IMR-90 (cell line): ENCODE measurements at regions not wholly inside any gene's neighbourhood (a gene's known extent, or its start where the extent isn't known, plus 50 kb on each side); places are given as distances from the start of the nearest gene placed in this dataset.

Source experiments
- ATAC-seq: fragments of 200-7000 bp; cut with Tn5 transposase; 2 replicates; pipeline ENCODE4 v1.9.1; 2020; ENCODE audit warnings: low read depth, mild to moderate bottlenecking, moderate library complexity
- BruUV-seq: library from RNA; stranded (reverse); fragments of 400-500 nt; replicated peaks from 2 replicates; lab custom pipeline; 2021; lab: Mats Ljungman, UMichigan
- CTCF ChIA-PET: fragments of 300-600 bp; formaldehyde crosslinking; extraction: SDS; loops from one replicate; lab custom pipeline; 2021; ENCODE audit warnings: antibody characterized with exemption; lab: Yijun Ruan, JAX
- POLR2A ChIA-PET: fragments of 300-600 bp; sonication (Branson Sonifier 250); formaldehyde crosslinking; loops from one replicate; lab custom pipeline; 2022; ENCODE audit warnings: antibody characterized with exemption; ENCODE audit not compliant: unreplicated experiment; lab: Charles Lee
- DNase-seq: peaks from one replicate; pipeline ENCODE4 v3.0.0; 2013
- H2AFZ ChIP-seq: replicated peaks from 2 replicates; pipeline ENCODE3; 2013; ENCODE audit warnings: low read length, mild to moderate bottlenecking; ENCODE audit not compliant: poor library complexity
- H2AK5ac ChIP-seq: 2 replicates; pipeline ENCODE4 v1.6.1; 2013; ENCODE audit warnings: low read depth, low read length, inconsistent platforms
- H2AK9ac ChIP-seq: replicated peaks from 2 replicates; pipeline ENCODE3; 2013; ENCODE audit warnings: mild to moderate bottlenecking, low read depth, low read length, moderate library complexity; ENCODE audit not compliant: poor library complexity
- H2BK120ac ChIP-seq: 2 replicates; pipeline ENCODE4 v1.6.1; 2013; ENCODE audit warnings: low read depth, low read length, inconsistent platforms
- H2BK15ac ChIP-seq: 3 replicates; pipeline ENCODE4 v1.6.1; 2013; ENCODE audit warnings: low read depth, low read length, inconsistent platforms
- H2BK20ac ChIP-seq: 2 replicates; pipeline ENCODE4 v1.6.1; 2013; ENCODE audit warnings: low read depth, mild to moderate bottlenecking, inconsistent platforms, low read length, moderate library complexity
- H2BK5ac ChIP-seq: 2 replicates; pipeline ENCODE4 v1.6.1; 2013; ENCODE audit warnings: mild to moderate bottlenecking, low read depth, low read length, inconsistent platforms; ENCODE audit not compliant: poor library complexity, severe bottlenecking
- H3K14ac ChIP-seq: replicated peaks from 2 replicates; pipeline ENCODE4 v1.6.1; 2013; ENCODE audit warnings: low read depth, low read length, inconsistent platforms
- H3K18ac ChIP-seq: 2 replicates; pipeline ENCODE4 v1.6.1; 2013; ENCODE audit warnings: low read depth, low read length, control low read depth
- H3K23ac ChIP-seq: 2 replicates; pipeline ENCODE4 v1.6.1; 2013; ENCODE audit warnings: low read depth, low read length, inconsistent platforms
- H3K27ac ChIP-seq: 2 replicates; pipeline ENCODE4 v1.5.1; 2013; ENCODE audit warnings: mild to moderate bottlenecking, control low read depth, low read length; ENCODE audit not compliant: insufficient read depth
- H3K27me3 ChIP-seq: 2 replicates; pipeline ENCODE4 v1.6.1; 2013; ENCODE audit warnings: low read length; ENCODE audit not compliant: control insufficient read depth, insufficient read depth
- H3K36me3 ChIP-seq: 2 replicates; pipeline ENCODE4 v1.6.1; 2013; ENCODE audit warnings: low read length, mixed read lengths; ENCODE audit not compliant: control insufficient read depth, insufficient read depth
- H3K4ac ChIP-seq: 2 replicates; pipeline ENCODE4 v1.6.1; 2013; ENCODE audit warnings: low read depth, low read length, inconsistent platforms
- H3K4me1 ChIP-seq: 2 replicates; pipeline ENCODE4 v1.6.1; 2013; ENCODE audit warnings: low read length, mixed read lengths; ENCODE audit not compliant: control insufficient read depth, insufficient read depth
- H3K4me2 ChIP-seq: 2 replicates; pipeline ENCODE4 v1.6.1; 2013; ENCODE audit warnings: low read depth, mild to moderate bottlenecking, control low read depth, low read length, moderate library complexity
- H3K4me3 ChIP-seq: 2 replicates; pipeline ENCODE4 v1.5.1; 2013; ENCODE audit warnings: low read depth, mild to moderate bottlenecking, control low read depth, low read length, moderate library complexity; ENCODE audit not compliant: insufficient read depth
- H3K56ac ChIP-seq: 2 replicates; pipeline ENCODE4 v1.6.1; 2013; ENCODE audit warnings: low read length, inconsistent platforms; ENCODE audit not compliant: insufficient read depth; ENCODE audit errors: extremely low read depth
- H3K79me1 ChIP-seq, 2 experiments: 2 replicates each; pipeline ENCODE4 v1.6.1; 2013; ENCODE audit warnings: low read length in 2 of 2, inconsistent platforms in 1 of 2, low read depth in 1 of 2
- H3K9ac ChIP-seq: 2 replicates; pipeline ENCODE4 v1.6.1; 2013; ENCODE audit warnings: low read depth, low read length, control low read depth
- H3K9me1 ChIP-seq: 2 replicates; pipeline ENCODE4 v1.6.1; 2013; ENCODE audit warnings: low read length, inconsistent platforms; ENCODE audit not compliant: insufficient read depth
- H3K9me3 ChIP-seq: 2 replicates; pipeline ENCODE4 v1.6.1; 2013; ENCODE audit warnings: low read length; ENCODE audit not compliant: control insufficient read depth, insufficient read depth
- H4K20me1 ChIP-seq: 2 replicates; pipeline ENCODE4 v1.6.1; 2013; ENCODE audit warnings: low read length, inconsistent platforms; ENCODE audit not compliant: insufficient read depth
- H4K5ac ChIP-seq: 2 replicates; pipeline ENCODE4 v1.6.1; 2013; ENCODE audit warnings: mild to moderate bottlenecking, low read depth, low read length, control low read depth
- H4K8ac ChIP-seq, 2 experiments: 2 replicates each; pipeline ENCODE4 v1.6.1; 2013; ENCODE audit warnings: low read depth in 2 of 2, low read length in 2 of 2, control low read depth in 1 of 2, inconsistent platforms in 1 of 2
- H4K91ac ChIP-seq: 2 replicates; pipeline ENCODE4 v1.6.1; 2013; ENCODE audit warnings: low read depth, low read length, inconsistent platforms; ENCODE audit not compliant: insufficient read depth
- ELK1 ChIP-seq: fragments of 150-350 bp; IDR thresholded peaks from 2 replicates; pipeline ENCODE4 v1.6.1; 2016; ENCODE audit warnings: low read depth, mild to moderate bottlenecking, low read length, moderate library complexity, borderline replicate concordance
- FOS ChIP-seq: fragments of 150-350 bp; IDR thresholded peaks from 2 replicates; pipeline ENCODE4 v1.6.1; 2016; ENCODE audit warnings: low read depth, low read length
- MXI1 ChIP-seq: IDR thresholded peaks from 2 replicates; pipeline ENCODE4 v1.6.1; 2012; ENCODE audit warnings: low read depth, mild to moderate bottlenecking, low read length, moderate library complexity, borderline replicate concordance
- RAD21 ChIP-seq: IDR thresholded peaks from 2 replicates; pipeline ENCODE4 v1.6.1; 2012; ENCODE audit warnings: low read length, improper control_type of control experiment
- WGBS, 2 experiments: methylation state at CpG; one replicate each; pipeline versions ENCODE4 v1.1.5 to v1.1.7; 2013; ENCODE audit warnings: missing lambda C conversion rate in 2 of 2; ENCODE audit not compliant: insufficient read length in 1 of 2; ENCODE audit errors: extremely low coverage in 2 of 2; 5-methylcytosine and 5-hydroxymethylcytosine counted together
- dilution Hi-C: fragments of 300-500 bp; cut with HindIII; formaldehyde crosslinking; loops from one replicate; pipeline ENCODE4 v1.14.3; 2018; ENCODE audit warnings: low sequenced_read_pairs; ENCODE audit not compliant: unreplicated experiment
- in situ Hi-C: fragments of 300-500 bp; cut with MboI; formaldehyde crosslinking; loops from 3 replicates; pipeline ENCODE4 v1.14.3; 2019; ENCODE audit warnings: low sequenced_read_pairs, inconsistent platforms, mixed read lengths
- intact Hi-C: fragments of 100-400 bp; cut with micrococcal nuclease; formaldehyde crosslinking; loops from 2 replicates; pipeline ENCODE4 v1.10.0; 2022

GRCh38 chr16:48836636-48837035 lies 226.7 kb upstream of the N4BP1 start:
- Histone ChIP-seq H2AK9ac (no peak overlapping the region), H3K23ac (no peak overlapping the region), H3K4ac (no peak overlapping the region), H2BK15ac (no peak overlapping the region), H4K20me1 (no peaks in the 10 kb centered on the region), H3K27me3 (no peaks in the 10 kb centered on the region), H3K27ac (no peak overlapping the region), H2AK5ac (no peak overlapping the region), H3K56ac (no peak overlapping the region), H4K91ac (no peak overlapping the region), H3K14ac (no peak overlapping the region), H3K4me3 (no peak overlapping the region), H2BK5ac (no peak overlapping the region), H3K4me1 (no peaks in the 10 kb centered on the region), H3K9ac (no peak overlapping the region), H4K5ac (no peak overlapping the region), H2AFZ (no peak overlapping the region), H3K9me1 (no peaks in the 10 kb centered on the region), H3K9me3 (no peaks in the 10 kb centered on the region), H3K79me1 (no peaks in the 10 kb centered on the region), H4K8ac (no peak overlapping the region), H3K4me2 (no peak overlapping the region), H3K18ac (no peak overlapping the region), H3K36me3 (no peaks in the 10 kb centered on the region), H2BK20ac (no peak overlapping the region), H2BK120ac (no peak overlapping the region)
- intact Hi-C loops, result no loop called here
- CTCF ChIA-PET, result interaction anchor here (0.7 kb wide), 1 partner anchor 15 kb away, joined by 3 read pairs; no protein-coding TSS in a partner anchor
- dilution Hi-C loops, result no loop called here
- no peak for DNase-seq
- POLR2A ChIA-PET, result interaction anchor here (0.7 kb wide), 1 partner anchor 345 kb away, joined by 3 read pairs; no protein-coding TSS in a partner anchor
- 40% methylated on average over 3 of the region's 4 CpGs; no CpG with 5 or more reads in 1 of the 2 experiments for WGBS, 2 experiments
- TF ChIP-seq FOS (no peak), MXI1 (no peak), ELK1 (no peak), RAD21 (no peak)
- in situ Hi-C loops, result no loop called here
- BruUV-seq, result no TSS peak
- no peak for ATAC-seq
